Transverse colon (tissue), 4 donors: ENCODE measurements at regions not wholly inside any gene's neighbourhood (a gene's known extent, or its start where the extent isn't known, plus 50 kb on each side); places are given as distances from the start of the nearest gene placed in this dataset.

Source experiments
- DNase-seq: peaks from one replicate; pipeline ENCODE4 v3.0.0-alpha.2; 2019
- H3K27ac ChIP-seq, 4 donors: fragments of 200-600 bp; sonication (generic); 2 replicates each; pipeline ENCODE4 v1.5.1; 2016 to 2018; ENCODE audit warnings: inconsistent platforms in 4 of 4
- H3K27me3 ChIP-seq: fragments of 200-600 bp; sonication (generic); 2 replicates; pipeline ENCODE4 v1.5.1; 2017; ENCODE audit warnings: inconsistent platforms
- H3K36me3 ChIP-seq, 4 donors: fragments of 200-600 bp; sonication (generic); 2 replicates each; pipeline ENCODE4 v1.5.1; 2017 to 2019; ENCODE audit warnings: inconsistent platforms in 4 of 4
- H3K4me1 ChIP-seq, 4 donors: fragments of 200-600 bp; sonication (generic); 2 replicates each; pipeline ENCODE4 v1.5.1; 2017 to 2020; ENCODE audit warnings: inconsistent platforms in 4 of 4
- H3K4me3 ChIP-seq, 4 donors: fragments of 200-600 bp; sonication (generic); 1 replicate in 1 of 4; 2 replicates in 3 of 4; pipeline versions ENCODE4 v1.5.1 to v1.6.1; 2017 to 2019; ENCODE audit warnings: inconsistent platforms in 4 of 4
- H3K9me3 ChIP-seq, 2 donors: fragments of 200-600 bp; sonication (generic); 2 replicates each; pipeline ENCODE4 v1.5.1; 2017 to 2019; ENCODE audit warnings: inconsistent platforms in 2 of 2
- CTCF ChIP-seq, 5 experiments: fragments of 200-600 bp in 3 of 5; fragments of 450-650 bp in 2 of 5; sonication (generic) in 3 of 5; IDR thresholded peaks; 1 replicate in 2 of 5; 2 replicates in 3 of 5; pipeline ENCODE4 v1.5.1; 2016 to 2017; ENCODE audit warnings: antibody characterized with exemption in 5 of 5, inconsistent platforms in 3 of 5, mild to moderate bottlenecking in 2 of 5, moderate library complexity in 1 of 5
- EP300 ChIP-seq: sonication (generic); formaldehyde crosslinking; IDR thresholded peaks from one replicate; pipeline ENCODE4 v1.6.1; 2017; ENCODE audit warnings: antibody characterized with exemption, low read depth
- POLR2A ChIP-seq: fragments of 450-650 bp; IDR thresholded peaks from one replicate; pipeline ENCODE4 v1.6.1; 2016; ENCODE audit warnings: antibody characterized with exemption, mild to moderate bottlenecking, moderate library complexity
- POLR2AphosphoS5 ChIP-seq, 3 donors: sonication (generic); formaldehyde crosslinking; IDR thresholded peaks; one replicate each; pipeline ENCODE4 v1.6.1; 2016; ENCODE audit warnings: antibody characterized with exemption in 3 of 3
- WGBS, 2 donors: methylation state at CpG; one replicate each; pipeline ENCODE4 v1.1.5; 2018; ENCODE audit warnings: low coverage in 1 of 2; 5-methylcytosine and 5-hydroxymethylcytosine counted together
- in situ Hi-C, 4 donors: fragments of 200-750 bp; cut with MboI; loops; one replicate each; pipeline versions ENCODE4 v1.15.0 to v1.15.1; 2017; ENCODE audit warnings: low sequenced_read_pairs in 3 of 4, low pct_ligation_motif_present in 1 of 4, low pct_unique_long_range_greater_than_20kb in 1 of 4
- intact Hi-C: fragments of 100-400 bp; cut with DNase I; formaldehyde crosslinking; loops from one replicate; pipeline ENCODE4 v1.15.1; 2023; ENCODE audit warnings: low total_unique reads

GRCh38 chr5:106311230-106311915, 1359.4 kb downstream of the EFNA5 start:
- Histone ChIP-seq H3K4me1 (no peaks in the 10 kb centered on the region), H3K4me3 (no peak overlapping the region), H3K36me3 (no peaks in the 10 kb centered on the region), H3K27ac (no peak overlapping the region), H3K27me3 (no peaks in the 10 kb centered on the region), H3K9me3 (no peaks in the 10 kb centered on the region)
- no peak for DNase-seq
- TF ChIP-seq EP300 (no peak), POLR2A (no peak), CTCF (IDR thresholded peaks at IDR 0.05) (no peak), POLR2AphosphoS5 (IDR thresholded peaks at IDR 0.05) (no peak)
- intact Hi-C loops: no loop called here
- 58 to 63% methylated on average over 2 of the region's 2 CpGs for WGBS, 2 donors
- in situ Hi-C loops: no loop called here

- Histone ChIP-seq H3K4me3 (no peak overlapping the region), H3K27me3 (no peaks in the 10 kb centered on the region), H3K27ac (no peak overlapping the region), H3K4me1 (no peaks in the 10 kb centered on the region), H3K36me3 (no peaks in the 10 kb centered on the region), H3K9me3 (no peaks in the 10 kb centered on the region)
- intact Hi-C loops (no loop called here), in situ Hi-C loops (no loop called here)
- DNase-seq: no peak
- WGBS, 2 donors: 77 to 90% methylated on average over 4 to 5 of the region's 5 CpGs
- TF ChIP-seq EP300 (no peak), CTCF (IDR thresholded peaks at IDR 0.05) (no peak), POLR2A (no peak), POLR2AphosphoS5 (IDR thresholded peaks at IDR 0.05) (no peak)
Measured at GRCh38 chr5:106307265-106307664, 1363.5 kb downstream of the EFNA5 start.

- Histone ChIP-seq H3K9me3 (no peaks in the 10 kb centered on the region), H3K36me3 (no peaks in the 10 kb centered on the region), H3K27me3 (no peaks in the 10 kb centered on the region), H3K4me1 (no peaks in the 10 kb centered on the region), H3K4me3 (no peak overlapping the region), H3K27ac (no peak overlapping the region)
- intact Hi-C loops (no loop called here), in situ Hi-C loops (no loop called here)
- 64 to 70% methylated on average over 4 of the region's 4 CpGs for WGBS, 2 donors
- no peak for DNase-seq
- no peak for TF ChIP-seq POLR2A
- TF ChIP-seq CTCF (IDR thresholded peaks at IDR 0.05): no peak
- TF ChIP-seq POLR2AphosphoS5 (IDR thresholded peaks at IDR 0.05): no peak
- no peak for TF ChIP-seq EP300
Measured at GRCh38 chr5:106306313-106307028, 1364.3 kb downstream of the EFNA5 start.

DNA sequence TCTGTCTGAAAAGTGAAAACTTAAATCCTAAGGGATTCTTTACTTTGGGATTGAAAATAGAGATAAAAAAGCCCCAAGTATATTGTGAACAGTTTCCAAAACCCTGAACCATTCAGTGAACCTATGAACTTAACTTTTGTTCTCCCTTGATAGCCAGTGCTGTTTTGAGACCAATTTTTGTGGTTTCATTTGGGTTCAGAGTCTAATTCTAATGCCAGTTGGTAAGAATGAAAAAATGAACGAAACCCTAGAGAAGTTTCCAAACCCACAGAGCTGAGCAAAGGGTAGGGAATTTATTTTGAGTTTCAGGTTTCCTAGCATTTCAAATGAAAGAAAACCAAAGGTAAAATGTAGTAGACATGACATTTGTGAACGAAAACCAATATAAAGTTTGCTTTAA, 1366.8 kb downstream of the EFNA5 start:
- H3K36me3 ChIP-seq: no peaks in the 10 kb centered on the region
- in situ Hi-C loops: no loop called here
- no peaks in the 10 kb centered on the region for H3K27me3 ChIP-seq
- H3K27ac ChIP-seq: no peak overlapping the region
- no peak for DNase-seq
- no peaks in the 10 kb centered on the region for H3K4me1 ChIP-seq
- H3K4me3 ChIP-seq: no peak overlapping the region
- no peak for TF ChIP-seq POLR2AphosphoS5 (IDR thresholded peaks at IDR 0.05)
- intact Hi-C loops: no loop called here
- no peaks in the 10 kb centered on the region for H3K9me3 ChIP-seq
- 61 to 62% methylated on average over 2 of the region's 2 CpGs for whole genome bisulfite sequencing, 2 donors
